HG02610 (cell line): ENCODE measurements at regions not wholly inside any gene's neighbourhood (a gene's known extent, or its start where the extent isn't known, plus 50 kb on each side); places are given as distances from the start of the nearest gene placed in this dataset.

ENCODE experiments used
- ATAC-seq: cut with Tn5 transposase; IDR thresholded peaks from one replicate; pipeline ENCODE4 v1.9.1; 2021; ENCODE audit warnings: mild to moderate bottlenecking, moderate library complexity; ENCODE audit not compliant: unreplicated experiment

DNA sequence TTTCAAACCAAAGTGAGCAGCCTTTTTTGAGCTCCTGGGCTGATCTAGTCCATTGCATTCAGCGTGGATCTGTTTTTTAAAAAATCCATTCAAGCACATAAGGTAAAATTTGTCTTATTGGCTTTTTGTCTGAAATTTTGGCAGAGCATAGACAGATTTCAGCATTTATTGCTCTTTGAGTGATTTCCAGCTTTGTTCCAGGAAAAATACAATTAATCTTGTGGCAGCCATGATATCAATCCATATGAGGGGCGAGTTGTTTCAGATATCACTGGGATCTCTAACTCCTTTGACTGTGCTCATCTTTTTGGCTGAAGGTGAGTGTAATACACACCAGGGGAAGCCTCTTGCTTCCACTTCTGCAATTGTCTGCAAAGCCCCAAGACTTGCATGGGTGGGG, 523.9 kb downstream of the SLC4A3 start:
- ATAC-seq = no peak

DNA sequence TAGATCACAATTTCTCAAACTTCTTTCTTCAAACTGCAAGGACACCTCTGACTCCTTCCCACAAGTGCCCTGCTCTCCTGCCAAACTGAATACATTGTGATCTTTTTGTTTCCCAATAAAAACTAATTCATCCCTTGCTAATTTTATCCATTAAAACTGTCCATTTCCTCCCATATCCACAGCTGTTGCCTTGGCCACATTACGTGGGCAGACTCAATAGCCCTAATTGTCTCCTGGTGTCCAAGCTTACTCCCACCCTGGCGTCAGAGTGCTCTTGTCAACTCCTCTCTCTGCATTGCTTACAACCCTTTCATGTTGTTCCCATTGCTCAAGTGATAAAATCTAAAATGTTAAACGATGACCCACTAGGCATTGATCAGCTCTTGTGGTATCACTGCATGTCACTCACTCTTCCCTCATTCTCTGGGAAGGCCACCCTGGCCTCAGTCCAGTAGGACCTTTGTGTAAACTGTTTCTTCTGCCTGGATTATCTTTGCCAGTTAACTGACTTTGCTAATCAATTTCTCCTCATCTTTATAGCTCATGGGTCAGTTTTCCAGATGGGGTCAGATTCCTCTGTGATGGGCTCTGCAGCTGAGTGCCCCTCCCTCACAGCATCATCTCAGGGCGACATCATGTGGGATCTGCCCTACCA, 525.0 kb downstream of the SLC4A3 start:
- ATAC-seq = no peak

DNA sequence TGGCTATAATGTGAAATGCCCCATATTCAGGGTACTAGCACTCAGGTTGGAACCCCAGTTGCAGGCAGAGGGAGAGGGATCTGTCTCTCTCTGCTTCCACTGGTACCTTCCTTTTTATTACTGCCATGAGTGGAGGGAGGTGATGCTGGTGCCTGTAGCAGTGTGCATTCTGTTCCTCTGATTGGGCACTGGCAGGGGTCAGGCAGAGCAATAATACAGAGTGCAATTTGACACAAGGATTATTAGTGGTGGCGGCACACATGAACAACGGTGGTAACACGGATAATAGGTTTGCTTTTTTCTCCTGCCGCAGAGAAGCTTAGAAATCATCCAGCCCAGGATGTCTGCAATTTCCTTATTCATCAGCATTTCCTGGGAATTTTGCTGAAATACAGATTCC, 525.7 kb downstream of the SLC4A3 start:
- ATAC-seq = no peak

DNA sequence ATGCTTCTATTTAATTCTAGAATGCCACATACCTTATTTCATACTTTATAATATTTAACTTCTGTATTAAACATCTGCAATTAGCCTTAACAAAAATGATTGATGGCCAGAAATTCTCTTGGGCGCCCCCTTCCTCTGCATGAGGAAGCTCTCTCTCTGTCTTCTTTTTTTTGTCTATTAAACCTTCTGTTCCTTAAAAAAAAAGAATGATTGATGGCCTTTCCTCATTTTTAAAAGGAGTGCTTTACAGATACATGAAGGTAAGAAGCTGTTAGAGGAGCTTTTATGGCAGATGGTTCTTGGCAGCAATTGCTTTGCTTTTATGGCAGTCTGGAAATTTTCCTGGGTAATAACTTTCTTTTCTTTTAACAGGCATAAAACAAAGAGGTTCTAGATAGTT, 526.9 kb downstream of the SLC4A3 start:
- ATAC-seq = no peak

DNA sequence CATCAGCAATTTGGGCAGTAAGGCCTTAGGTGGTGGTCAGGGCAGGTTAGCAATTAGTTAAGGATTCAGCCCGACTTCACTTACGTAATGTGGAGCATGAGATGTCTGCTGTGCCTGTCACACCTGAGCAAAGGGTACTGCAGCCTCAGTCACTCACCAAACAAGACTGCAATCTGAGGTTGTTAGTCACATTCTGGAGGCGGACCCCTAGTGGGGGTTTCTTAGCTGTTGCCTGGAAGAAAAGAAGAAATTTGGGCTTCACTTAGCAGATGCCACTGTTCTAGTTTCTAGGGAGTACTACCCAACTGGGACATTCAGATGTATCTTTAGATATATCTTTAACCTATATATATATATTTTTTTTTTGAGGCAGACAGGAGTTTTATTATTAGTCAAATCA, 529.9 kb downstream of the SLC4A3 start:
- no peak for ATAC-seq

DNA sequence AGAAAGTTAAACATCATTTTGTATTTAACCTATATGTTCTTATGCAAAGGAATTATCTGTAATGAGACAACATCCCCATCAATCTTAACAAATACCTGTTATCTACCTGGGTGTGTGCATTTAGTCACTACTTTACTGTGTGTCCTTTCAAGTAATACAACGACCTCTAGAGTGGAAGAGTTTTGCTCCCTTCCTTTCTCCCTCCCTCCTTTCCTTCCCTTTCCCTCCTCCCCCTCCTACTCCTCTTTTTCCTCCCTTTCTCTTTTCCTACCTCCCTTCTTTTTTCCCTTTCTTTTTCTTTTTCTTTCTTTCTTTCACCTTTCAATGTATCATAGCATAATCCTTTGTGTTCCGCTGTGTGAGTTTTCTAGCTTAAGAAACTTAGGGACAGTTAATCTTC, 532.3 kb downstream of the SLC4A3 start:
- ATAC-seq = no peak

DNA sequence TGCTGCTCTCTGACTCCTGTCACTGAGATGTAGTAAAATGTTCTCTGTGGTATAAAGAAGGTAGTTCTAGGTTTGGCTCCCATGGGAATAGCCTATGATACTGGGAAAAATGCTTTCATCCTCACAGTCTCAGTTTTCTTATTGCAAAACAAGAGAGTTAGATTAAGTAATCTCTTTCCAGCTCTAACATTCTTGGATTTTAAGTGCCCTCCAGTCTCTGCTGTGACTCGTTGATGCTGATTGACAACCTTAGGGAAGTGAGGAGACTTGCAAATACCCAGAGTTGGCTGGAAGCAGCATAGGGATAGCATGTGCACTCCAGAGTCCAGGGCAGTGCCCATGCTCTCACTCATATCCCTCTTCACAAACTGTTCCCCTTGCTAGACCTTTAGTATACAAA, 534.9 kb downstream of the SLC4A3 start:
- no peak for ATAC-seq

DNA sequence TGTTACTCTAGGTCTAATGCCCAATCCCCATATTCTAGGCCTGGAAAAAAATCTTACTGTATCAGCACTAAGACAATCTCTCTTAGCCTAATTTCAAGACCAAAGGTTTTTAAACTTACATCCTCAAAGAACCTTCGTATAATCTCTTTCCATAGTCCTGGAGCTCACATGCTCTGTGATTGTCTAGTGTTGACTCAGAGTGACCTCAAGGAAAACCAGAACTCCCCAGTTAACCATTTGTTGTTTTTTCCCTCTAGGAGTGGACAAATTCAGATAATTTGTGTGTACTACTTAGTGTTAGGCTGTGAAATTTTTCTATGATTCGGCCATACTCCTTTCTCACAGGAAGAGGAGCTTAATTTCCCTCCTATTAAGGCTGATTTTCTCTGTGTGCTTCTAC, 536.1 kb downstream of the SLC4A3 start:
- no peak for ATAC-seq

DNA sequence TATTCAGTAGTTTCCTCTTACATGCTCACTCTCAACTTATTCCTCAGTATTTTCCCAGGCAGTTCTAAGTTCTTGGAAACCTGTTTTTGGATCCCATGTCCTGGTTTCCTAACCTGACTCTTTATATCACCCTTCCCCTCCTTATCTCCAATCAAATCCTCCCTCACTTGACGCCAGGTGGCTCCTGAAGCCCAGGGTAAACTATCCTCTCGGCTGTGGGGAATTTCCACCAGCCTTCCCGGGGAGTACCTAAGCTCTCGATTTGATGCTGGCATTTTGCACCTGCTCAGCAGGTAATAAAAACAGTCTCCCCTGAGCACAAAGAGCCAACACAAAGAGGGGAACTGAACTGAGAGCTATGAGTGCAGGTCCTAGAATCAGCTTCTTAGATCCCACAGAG, 538.0 kb downstream of the SLC4A3 start:
- ATAC-seq = no peak

DNA sequence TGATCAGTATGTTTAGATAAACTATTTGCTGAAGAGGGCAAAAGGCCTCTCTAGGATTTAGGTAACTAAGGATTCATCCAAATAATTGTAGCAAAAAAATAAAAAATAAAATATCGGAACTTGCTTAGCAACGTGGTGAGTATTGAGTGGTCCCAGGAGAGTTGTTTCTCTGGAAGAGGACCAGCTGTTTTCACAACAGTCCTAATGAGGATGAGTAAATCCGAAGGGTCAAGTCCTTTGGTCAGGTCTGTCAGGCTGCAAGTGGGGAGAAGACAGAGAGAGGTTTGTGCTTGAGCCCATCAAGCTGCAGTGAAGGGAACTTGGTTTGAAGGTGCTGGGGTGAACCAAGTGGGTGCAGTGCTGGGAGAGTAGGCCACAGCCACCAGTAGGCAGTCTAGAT, 539.2 kb downstream of the SLC4A3 start:
- no peak for ATAC-seq

DNA sequence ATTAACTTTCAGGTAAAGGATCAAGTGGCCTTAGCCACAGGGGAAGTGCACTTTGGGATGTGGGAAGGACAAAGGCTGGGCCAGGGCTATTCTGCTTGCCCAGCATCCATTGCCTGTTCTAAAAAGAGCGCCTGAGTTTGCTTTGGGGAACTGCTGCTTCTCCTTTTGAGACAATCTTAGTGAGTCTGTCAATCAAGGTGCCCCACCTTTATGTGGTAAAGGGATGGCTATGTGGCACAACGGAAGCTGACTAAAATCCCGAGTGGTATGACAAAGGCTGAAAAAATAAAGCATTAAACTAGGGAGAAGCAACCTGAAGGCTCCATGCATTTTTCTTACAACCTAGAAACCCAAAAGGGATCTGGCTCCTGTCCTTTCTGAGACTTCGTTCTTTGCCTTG, 540.5 kb downstream of the SLC4A3 start:
- no peak for ATAC-seq

DNA sequence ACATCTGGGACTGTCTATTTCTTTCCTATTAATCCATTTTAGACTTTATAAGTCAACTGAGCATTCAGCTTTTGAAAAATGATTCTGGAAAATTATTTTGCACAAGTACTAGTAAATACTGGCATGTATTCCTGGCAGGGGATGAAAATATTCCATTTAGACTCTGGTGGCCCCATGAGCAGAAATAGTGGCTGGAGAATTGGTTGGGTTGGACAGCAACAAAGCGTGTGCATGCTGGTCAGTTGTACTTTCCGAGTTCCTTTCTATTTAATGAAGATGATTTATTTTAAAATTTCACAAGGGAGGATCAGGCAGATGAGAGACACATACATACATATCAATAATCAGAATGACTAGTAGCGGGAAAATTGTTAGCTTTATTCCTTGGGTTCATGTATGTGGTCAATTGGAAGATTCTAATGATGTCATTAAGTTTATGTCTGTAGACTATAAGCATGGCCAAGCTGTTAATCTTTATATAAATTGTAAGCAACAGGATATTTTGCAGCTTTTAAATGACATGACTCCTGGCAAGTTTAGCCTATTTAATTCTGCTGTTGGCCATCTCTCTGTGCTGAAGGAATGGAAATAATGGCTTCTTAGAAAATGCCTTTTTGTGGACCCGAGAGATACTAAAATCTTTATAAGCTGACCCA, 541.6 kb downstream of the SLC4A3 start:
- no peak for ATAC-seq

DNA sequence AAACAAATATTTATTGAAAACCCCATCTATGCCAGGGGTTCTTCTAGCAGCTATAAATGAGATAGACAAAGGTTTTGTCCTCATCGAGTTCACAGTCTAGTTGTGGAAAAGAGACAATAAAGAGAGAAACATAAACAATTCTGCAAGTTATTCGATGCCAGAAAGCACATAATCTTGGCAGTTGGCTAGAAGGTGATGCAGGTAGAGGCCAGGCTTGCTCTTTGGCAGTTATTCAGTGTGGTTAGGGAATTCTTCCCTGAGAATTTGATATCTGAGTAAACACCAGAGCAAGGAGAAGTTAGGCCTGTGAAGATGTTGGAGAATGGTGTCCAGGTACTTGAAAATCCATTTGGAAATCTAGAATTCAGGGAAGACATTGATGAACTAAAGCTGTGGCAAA, 547.4 kb downstream of the SLC4A3 start:
- ATAC-seq = no peak

DNA sequence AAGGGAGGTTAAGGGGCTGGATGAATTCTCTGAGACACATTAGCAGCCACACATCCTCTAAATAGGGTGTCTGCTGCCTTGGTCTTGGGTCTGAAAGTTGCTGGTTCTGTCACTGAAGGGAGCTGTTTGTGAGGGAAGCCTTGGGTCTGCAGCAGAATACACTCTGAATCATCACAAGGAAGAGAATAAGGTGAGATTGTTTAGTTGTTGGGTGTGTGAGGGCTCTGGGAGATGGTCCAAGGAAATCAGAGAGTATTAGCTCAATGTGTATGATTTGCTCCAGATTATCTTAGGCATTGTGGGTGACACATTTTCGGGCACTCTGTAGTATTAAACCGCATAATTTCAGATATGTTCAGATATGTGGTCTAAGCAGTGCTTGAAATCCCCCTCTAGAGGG, 548.5 kb downstream of the SLC4A3 start:
- no peak for ATAC-seq

DNA sequence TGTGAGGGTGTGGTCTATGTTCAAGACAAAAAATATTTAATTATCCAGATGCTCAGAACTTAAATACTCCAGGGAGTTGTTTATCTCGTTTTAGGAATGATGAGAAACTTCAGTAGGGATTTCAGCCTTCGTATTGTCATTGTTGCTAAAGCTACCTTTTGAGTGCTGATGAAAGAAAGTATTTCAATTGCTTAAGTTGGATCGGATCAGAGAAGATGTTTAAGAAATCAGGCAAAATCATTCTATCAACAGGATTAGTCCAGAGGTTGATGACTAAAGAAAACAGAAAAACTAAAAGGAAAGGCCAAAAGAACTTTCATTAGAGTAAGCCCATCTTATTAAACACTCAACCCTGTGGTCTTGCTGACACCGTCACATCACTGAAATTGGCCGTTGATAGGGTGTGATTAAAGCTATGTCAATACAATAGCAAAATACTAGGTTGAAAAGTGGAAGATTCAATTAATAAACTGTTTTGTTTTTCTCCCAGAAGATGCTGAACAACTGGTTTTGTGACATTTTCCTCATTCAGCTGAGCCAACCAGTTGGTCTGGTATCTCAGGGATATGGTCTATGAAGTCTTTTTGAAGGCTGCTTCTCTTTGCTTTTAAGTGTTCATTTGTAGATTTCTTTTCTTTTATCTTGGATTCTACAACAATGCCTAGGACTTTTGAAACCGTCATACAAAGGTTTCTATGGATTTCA, 551.7 kb downstream of the SLC4A3 start:
- no peak for ATAC-seq

DNA sequence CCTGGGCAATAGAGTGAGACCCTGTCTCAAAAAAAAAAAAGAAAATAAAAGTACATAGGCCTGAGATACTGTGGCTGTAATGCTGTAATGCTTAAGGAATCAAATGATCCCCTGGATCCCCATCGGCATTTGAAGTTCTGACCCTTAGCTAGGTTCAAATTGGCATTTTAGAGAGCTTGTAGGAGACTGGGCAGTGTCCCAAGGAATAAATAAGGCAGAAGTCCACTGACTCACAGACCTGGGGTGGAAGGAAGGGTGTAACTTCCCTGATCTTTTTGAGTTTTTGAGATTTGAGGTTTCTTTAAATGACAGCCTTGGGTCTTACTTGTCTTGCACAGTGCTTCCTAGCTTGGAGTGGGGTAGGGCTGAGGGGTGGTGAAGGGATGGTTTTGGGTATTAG, 553.7 kb downstream of the SLC4A3 start:
- ATAC-seq = no peak

DNA sequence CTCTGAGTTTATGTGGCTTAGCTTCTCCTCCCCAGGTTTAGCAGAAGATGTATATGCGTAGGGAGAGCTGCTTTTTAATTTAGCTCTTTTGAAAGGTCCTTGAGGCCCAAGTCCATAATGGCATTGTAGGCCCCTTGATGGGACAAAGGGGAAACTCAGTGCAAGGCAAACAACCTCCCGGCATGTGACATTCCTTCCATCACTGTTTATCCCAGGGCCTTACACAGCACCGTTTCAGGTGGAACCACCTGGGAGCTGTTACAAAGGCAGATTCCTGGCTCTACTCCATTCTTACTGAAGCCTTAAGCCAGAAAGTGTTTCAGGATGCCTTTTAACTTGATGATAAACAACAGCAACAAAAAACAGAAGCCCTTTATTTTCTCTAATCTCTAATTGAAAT, 555.4 kb downstream of the SLC4A3 start:
- ATAC-seq = no peak

DNA sequence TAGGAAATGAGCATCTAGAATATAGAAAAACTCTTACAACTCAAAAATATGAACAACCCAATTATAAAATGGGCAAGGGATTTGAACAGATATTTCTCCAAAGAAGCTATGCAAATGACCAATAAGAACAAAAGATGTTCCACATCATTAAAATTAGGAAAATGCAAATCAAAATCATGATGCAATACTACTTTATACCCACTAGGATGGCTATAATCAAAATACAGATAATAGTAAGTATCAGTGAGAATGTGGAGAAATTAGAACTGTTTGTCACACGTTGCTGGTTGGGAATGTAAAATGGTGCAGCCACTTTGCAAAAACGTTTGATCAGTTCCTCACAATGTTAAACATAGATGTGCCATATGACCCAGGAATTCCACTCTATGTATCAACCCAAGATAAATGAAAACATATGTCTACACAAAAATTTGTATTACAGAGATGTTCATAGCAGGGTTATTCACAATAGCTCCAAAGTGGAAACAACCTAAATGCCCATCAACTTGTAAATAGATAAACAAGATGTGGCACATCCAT, 558.4 kb downstream of the SLC4A3 start:
- ATAC-seq = no peak

DNA sequence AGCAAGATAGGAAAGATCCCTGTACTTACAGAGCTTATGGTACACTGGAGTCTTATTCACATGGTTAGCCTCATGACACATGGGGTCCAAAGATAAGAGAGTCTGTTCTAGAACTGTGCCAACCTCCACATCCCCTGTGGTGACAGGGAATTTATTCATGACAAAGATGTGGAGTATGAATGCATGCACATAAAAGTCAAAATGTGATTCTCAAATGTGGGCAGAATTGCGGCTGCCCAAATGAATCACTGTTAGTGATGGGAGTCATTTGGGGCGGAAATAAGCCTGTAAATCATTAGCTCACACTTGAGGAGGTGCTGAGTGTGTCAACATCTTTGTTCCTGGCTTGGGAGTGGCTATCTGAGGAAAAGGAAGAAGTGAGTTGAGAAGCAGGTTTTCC, 560.6 kb downstream of the SLC4A3 start:
- peak; percentile 52 for ATAC-seq

DNA sequence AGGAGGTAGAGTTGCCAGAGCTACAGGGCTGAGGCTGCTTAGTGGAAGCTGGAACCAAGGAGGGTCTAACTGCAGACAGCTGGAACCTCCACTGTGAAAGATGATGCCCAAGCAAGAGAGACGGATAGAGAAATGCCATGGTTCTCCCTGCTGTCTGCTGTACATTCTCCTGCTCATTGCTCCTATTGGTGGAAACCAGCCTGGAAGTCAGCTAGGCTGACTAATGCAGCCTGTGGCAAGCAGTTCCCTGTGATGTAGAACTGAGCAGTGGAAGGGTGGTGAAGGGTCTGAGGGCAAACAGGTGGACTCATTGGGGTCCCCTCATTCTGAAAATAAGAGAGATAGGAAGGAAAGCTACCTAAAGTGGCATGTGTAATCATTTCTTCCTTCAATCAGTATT, 563.6 kb downstream of the SLC4A3 start:
- no peak for ATAC-seq

DNA sequence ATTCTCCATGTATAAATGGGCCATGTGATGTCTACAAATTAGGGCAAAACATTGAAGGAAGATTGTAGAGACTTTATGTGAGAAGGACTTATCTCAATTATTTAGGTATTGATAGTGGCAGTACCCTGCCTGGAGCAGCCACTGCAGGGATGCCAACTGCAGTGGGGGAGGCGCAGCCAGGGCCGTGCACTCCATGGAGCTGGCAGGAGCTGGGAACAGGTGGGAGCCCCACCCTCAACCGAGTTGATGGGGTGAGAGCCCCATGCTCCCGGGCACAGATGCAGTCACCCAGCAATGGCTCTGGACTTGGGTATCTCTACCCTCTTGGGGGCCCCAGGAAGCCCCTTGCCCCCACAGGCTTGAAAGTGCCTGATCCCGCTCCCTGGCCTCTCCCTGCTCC, 564.3 kb downstream of the SLC4A3 start:
- no peak for ATAC-seq
